PC-9 (cell line): ENCODE measurements at regions not wholly inside any gene's neighbourhood (a gene's known extent, or its start where the extent isn't known, plus 50 kb on each side); places are given as distances from the start of the nearest gene placed in this dataset.

Experiments
- BruUV-seq: library from RNA; stranded (reverse); fragments of 400-500 nt; replicated peaks from 2 replicates; lab custom pipeline; 2021; lab: Mats Ljungman, UMichigan
- CTCF ChIA-PET: fragments of 300-600 bp; sonication (Branson Sonifier 250); formaldehyde crosslinking; loops from one replicate; lab custom pipeline; 2022; ENCODE audit warnings: antibody characterized with exemption; lab: Charles Lee
- POLR2A ChIA-PET: fragments of 300-600 bp; sonication (Branson Sonifier 250); formaldehyde crosslinking; loops from one replicate; lab custom pipeline; 2022; ENCODE audit warnings: antibody characterized with exemption; ENCODE audit not compliant: unreplicated experiment; lab: Charles Lee
- DNase-seq, 2 experiments: peaks; one replicate each; pipeline versions ENCODE4 v3.0.0 to v3.0.0-alpha.2; 2015 to 2022; ENCODE audit warnings: mixed read lengths in 1 of 2
- H2AFZ ChIP-seq: fragments of 200-600 bp; sonication (generic); 2 replicates; pipeline ENCODE4 v1.8.1; 2017; ENCODE audit warnings: antibody characterized with exemption
- H3F3A ChIP-seq: fragments of 200-600 bp; sonication (generic); 2 replicates; pipeline ENCODE4 v1.8.1; 2017; ENCODE audit warnings: antibody characterized with exemption, mild to moderate bottlenecking, low read depth; ENCODE audit not compliant: insufficient read depth
- H3K27ac ChIP-seq: fragments of 200-600 bp; sonication (generic); 2 replicates; pipeline ENCODE4 v1.6.1; 2016; ENCODE audit warnings: mixed run types
- H3K27me3 ChIP-seq: fragments of 200-600 bp; sonication (generic); 2 replicates; pipeline ENCODE4 v1.6.1; 2016; ENCODE audit warnings: low read depth, mixed run types; ENCODE audit not compliant: insufficient read depth
- H3K36me3 ChIP-seq: fragments of 200-600 bp; sonication (generic); 2 replicates; pipeline ENCODE4 v1.6.1; 2016; ENCODE audit warnings: low read depth, mixed run types
- H3K4me1 ChIP-seq: fragments of 200-600 bp; sonication (generic); replicated peaks from 2 replicates; pipeline ENCODE4 v1.6.1; 2016; ENCODE audit warnings: mixed run types; ENCODE audit not compliant: insufficient read depth
- H3K4me2 ChIP-seq: fragments of 200-600 bp; sonication (generic); 2 replicates; pipeline ENCODE4 v1.6.1; 2017; ENCODE audit warnings: mixed run types
- H3K4me3 ChIP-seq: fragments of 200-600 bp; sonication (generic); 2 replicates; pipeline ENCODE4 v1.6.1; 2016; ENCODE audit warnings: mixed run types
- H3K79me2 ChIP-seq: fragments of 200-600 bp; sonication (generic); 2 replicates; pipeline ENCODE4 v1.6.1; 2017; ENCODE audit warnings: low read depth, mixed run types
- H3K9me2 ChIP-seq: fragments of 200-600 bp; sonication (generic); 2 replicates; pipeline ENCODE4 v1.8.1; 2017; ENCODE audit warnings: mild to moderate bottlenecking; ENCODE audit not compliant: insufficient read depth
- H3K9me3 ChIP-seq: fragments of 200-600 bp; sonication (generic); 2 replicates; pipeline ENCODE4 v1.8.1; 2016; ENCODE audit warnings: low read depth; ENCODE audit not compliant: insufficient read depth
- H4K20me1 ChIP-seq: fragments of 200-600 bp; sonication (generic); 2 replicates; pipeline ENCODE4 v1.8.1; 2017; ENCODE audit not compliant: insufficient read depth
- EZH2 ChIP-seq: fragments of 200-600 bp; sonication (generic); IDR thresholded peaks from 2 replicates; pipeline ENCODE4 v1.8.0; 2017; ENCODE audit warnings: antibody characterized with exemption, low read depth
- intact Hi-C: fragments of 100-400 bp; cut with micrococcal nuclease; formaldehyde crosslinking; loops from one replicate; pipeline ENCODE4 v1.10.0; 2022; ENCODE audit not compliant: unreplicated experiment
- TF ChIP-seq, protein P1 (sequence below): fragments of 200-600 bp; sonication (generic); conservative IDR thresholded peaks from 2 replicates; pipeline ENCODE4 v1.6.1; 2017; ENCODE audit warnings: mixed run types, antibody characterized with exemption, mild to moderate bottlenecking, moderate library complexity

DNA sequence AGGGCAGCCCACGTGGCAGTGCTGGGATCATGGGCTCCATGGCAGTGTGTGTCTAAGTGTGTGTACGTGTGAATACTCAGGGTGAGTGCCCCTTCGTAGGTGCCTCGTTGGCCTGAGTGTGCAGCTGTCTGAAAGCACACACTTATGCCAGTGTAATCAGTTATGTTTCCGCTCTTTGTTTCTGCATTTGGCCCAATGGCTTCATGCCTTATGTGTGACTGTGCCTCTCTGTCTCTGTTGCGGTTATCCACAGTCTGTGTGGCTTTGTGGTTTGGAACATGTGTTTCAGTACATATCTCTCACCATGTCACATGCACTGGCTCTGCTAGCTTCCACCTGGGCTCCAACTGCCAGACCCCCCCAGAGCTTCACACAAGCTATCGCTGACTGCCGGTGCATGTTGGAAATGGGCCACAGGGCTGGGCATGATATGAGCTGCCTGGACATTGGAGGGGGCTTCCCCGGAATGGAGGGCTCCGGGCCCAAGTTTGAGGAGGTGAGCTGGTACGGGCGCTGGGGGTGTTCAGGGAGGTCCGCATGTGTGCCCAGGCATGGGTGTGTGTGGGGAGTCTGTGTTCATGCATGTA is 70.3 kb upstream of the TINAGL1 start:
- POLR2A ChIA-PET: no interaction called here
- CTCF ChIA-PET: no interaction called here
- no peak for DNase-seq
- no peak overlapping the region for H3K4me2 ChIP-seq
- no peaks in the 10 kb centered on the region for H3K79me2 ChIP-seq
- peaks cover 4% of the 10 kb centered on the region; the same call in 1 of the 2 replicates for H3F3A ChIP-seq
- H3K9me2 ChIP-seq: no peaks in the 10 kb centered on the region
- H3K27me3 ChIP-seq: no peaks in the 10 kb centered on the region
- H2AFZ ChIP-seq: no peak overlapping the region
- no TSS peak for BruUV-seq
- H3K36me3 ChIP-seq: no peaks in the 10 kb centered on the region
- 0 out of 2 replicates have a peak, but pooled peaks cover 6% of the 10 kb centered on the region for H3K9me3 ChIP-seq
- no peaks in the 10 kb centered on the region for H4K20me1 ChIP-seq
- peaks cover 16% of the 10 kb centered on the region for H3K4me1 ChIP-seq
- H3K4me3 ChIP-seq: no peak overlapping the region
- no peak overlapping the region for H3K27ac ChIP-seq
- no peak for TF ChIP-seq EZH2
- TF ChIP-seq, protein P1, sequence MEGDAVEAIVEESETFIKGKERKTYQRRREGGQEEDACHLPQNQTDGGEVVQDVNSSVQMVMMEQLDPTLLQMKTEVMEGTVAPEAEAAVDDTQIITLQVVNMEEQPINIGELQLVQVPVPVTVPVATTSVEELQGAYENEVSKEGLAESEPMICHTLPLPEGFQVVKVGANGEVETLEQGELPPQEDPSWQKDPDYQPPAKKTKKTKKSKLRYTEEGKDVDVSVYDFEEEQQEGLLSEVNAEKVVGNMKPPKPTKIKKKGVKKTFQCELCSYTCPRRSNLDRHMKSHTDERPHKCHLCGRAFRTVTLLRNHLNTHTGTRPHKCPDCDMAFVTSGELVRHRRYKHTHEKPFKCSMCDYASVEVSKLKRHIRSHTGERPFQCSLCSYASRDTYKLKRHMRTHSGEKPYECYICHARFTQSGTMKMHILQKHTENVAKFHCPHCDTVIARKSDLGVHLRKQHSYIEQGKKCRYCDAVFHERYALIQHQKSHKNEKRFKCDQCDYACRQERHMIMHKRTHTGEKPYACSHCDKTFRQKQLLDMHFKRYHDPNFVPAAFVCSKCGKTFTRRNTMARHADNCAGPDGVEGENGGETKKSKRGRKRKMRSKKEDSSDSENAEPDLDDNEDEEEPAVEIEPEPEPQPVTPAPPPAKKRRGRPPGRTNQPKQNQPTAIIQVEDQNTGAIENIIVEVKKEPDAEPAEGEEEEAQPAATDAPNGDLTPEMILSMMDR: no peak
- intact Hi-C loops: no loop called here

DNA sequence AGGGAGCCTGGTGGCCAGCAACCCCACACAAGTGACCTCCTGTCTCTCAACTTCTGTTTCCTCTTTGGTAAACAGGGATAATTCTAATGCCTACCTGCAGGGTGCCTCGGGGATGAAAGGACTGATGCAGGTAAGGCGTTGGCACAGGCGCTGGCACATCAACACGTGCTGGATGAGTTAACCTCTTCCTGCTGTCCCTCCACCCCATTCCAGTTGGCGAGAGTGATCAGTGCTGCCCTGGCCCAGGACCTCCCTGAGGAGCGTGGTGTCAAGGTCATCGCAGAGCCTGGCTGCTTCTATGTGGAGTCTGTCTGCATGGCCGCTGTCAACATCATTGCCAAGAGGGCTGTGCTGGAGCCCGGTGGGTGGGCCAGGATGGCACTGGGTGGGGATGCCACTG is 69.1 kb upstream of the TINAGL1 start:
- intact Hi-C loops: no loop called here
- TF ChIP-seq EZH2: no peak
- TF ChIP-seq, protein P1: no peak
- ChIA-PET CTCF (no interaction called here), POLR2A (no interaction called here)
- Histone ChIP-seq H3K27ac (no peak overlapping the region), H3K9me2 (no peaks in the 10 kb centered on the region), H3K4me1 (peaks cover 29% of the 10 kb centered on the region), H2AFZ (no peak overlapping the region), H4K20me1 (no peaks in the 10 kb centered on the region), H3F3A (peaks cover 4% of the 10 kb centered on the region; the same call in 1 of the 2 replicates), H3K36me3 (no peaks in the 10 kb centered on the region), H3K79me2 (no peaks in the 10 kb centered on the region), H3K27me3 (no peaks in the 10 kb centered on the region), H3K9me3 (0 out of 2 replicates have a peak, but pooled peaks cover 6% of the 10 kb centered on the region), H3K4me3 (no peak overlapping the region), H3K4me2 (no peak overlapping the region)
- BruUV-seq: no TSS peak
- DNase-seq: peak in 1 of 2 experiments; percentile 27

DNA sequence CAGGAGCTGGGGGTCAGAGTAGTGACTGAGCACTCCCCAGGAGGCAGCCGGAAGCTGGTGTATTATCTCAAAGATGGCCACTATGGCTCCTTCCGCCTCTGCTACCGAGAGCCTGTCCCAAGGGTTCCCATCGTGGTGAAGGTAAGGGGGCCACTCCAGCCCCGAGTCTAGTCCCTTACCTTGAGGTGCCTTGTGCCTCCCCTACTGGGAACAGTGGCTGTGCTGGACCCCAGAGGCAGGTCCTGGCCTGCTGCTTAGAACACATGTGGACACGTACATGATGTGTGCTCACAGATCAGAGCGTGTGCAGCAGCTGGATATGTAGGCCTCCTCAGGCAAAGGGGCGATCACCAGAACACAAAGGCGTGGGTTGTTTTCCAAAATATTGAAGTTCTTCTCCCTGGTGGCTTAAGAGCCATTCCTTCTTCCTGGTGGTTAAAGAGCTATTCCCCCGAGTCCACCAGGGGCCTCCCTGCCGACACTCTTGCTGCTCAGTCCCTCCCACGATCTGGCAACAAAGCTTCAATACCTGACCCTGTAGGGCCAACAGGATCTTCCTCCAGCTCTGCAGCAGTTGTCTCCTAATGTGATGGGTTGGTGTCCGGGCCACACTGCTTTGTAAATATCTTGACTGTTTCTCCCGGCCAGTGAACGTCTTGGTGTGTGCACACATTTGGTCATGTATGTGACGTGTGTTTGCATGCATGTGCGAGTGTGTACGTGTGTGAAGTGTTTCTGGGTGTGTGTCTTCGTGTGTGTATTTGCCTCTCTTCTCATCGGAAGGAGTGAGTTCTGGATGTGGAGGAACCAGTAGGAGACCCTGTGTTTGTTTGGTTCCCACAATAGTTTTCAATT is 68.4 kb upstream of the TINAGL1 start:
- H2AFZ ChIP-seq: no peak overlapping the region
- DNase-seq: peak in 1 of 2 experiments; percentile 22
- H3K36me3 ChIP-seq: no peaks in the 10 kb centered on the region
- no peaks in the 10 kb centered on the region for H3K79me2 ChIP-seq
- BruUV-seq: no TSS peak
- no peaks in the 10 kb centered on the region for H3K27me3 ChIP-seq
- POLR2A ChIA-PET: interaction anchor here (0.5 kb wide), 1 partner anchor 83 kb away, joined by 3 read pairs; no protein-coding TSS in a partner anchor
- H4K20me1 ChIP-seq: no peaks in the 10 kb centered on the region
- H3K4me3 ChIP-seq: no peak overlapping the region
- CTCF ChIA-PET: no interaction called here
- H3K4me2 ChIP-seq: no peak overlapping the region
- peaks cover 34% of the 10 kb centered on the region for H3K4me1 ChIP-seq
- intact Hi-C loops: no loop called here
- 0 out of 2 replicates have a peak, but pooled peaks cover 6% of the 10 kb centered on the region for H3K9me3 ChIP-seq
- no peaks in the 10 kb centered on the region for H3K9me2 ChIP-seq
- no peak overlapping the region for H3K27ac ChIP-seq
- peaks cover 4% of the 10 kb centered on the region; the same call in 1 of the 2 replicates for H3F3A ChIP-seq
- TF ChIP-seq, protein P1: no peak
- TF ChIP-seq EZH2: no peak
